GM10248 (cell line): ENCODE measurements at regions not wholly inside any gene's neighbourhood (a gene's known extent, or its start where the extent isn't known, plus 50 kb on each side); places are given as distances from the start of the nearest gene placed in this dataset.

ENCODE experiments used
- CTCF ChIA-PET: fragments of 300-600 bp; sonication (Branson Sonifier 250); formaldehyde crosslinking; extraction: SDS; loops from one replicate; lab custom pipeline; 2021; ENCODE audit warnings: antibody characterized with exemption; lab: Yijun Ruan, JAX
- POLR2A ChIA-PET: fragments of 350-650 bp; sonication (Branson Sonifier 250); formaldehyde crosslinking; extraction: SDS; loops from one replicate; lab custom pipeline; 2020; ENCODE audit warnings: antibody characterized with exemption; lab: Yijun Ruan, JAX
- DNase-seq: peaks from one replicate; pipeline ENCODE4 v3.0.0; 2012; ENCODE audit errors: extremely low spot score
- TF ChIP-seq, protein P1 (sequence below): IDR thresholded peaks from 2 replicates; pipeline ENCODE4 v1.5.1; 2012; ENCODE audit warnings: mild to moderate bottlenecking, low read depth; ENCODE audit errors: extremely low read depth, missing control alignments, control extremely low read depth

DNA sequence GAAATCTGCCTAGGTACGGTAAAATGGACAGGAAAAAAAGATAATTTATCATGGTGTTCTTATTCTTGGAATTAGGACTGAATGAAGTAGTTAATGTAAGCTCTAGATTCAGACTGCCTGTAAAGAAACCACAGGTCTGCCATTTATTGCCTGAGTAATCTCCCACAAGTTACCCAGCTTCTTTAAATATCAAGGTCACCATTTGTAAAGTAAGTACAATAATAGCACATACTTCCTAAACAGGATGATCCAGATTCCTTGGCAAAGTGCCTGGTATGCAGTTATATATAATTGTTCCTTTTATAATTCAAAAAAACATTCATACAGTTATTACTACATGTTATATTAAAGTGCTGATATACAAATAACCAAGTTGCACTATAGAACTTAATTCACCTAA is 368.6 kb downstream of the HNRNPD start:
- TF ChIP-seq, protein P1, sequence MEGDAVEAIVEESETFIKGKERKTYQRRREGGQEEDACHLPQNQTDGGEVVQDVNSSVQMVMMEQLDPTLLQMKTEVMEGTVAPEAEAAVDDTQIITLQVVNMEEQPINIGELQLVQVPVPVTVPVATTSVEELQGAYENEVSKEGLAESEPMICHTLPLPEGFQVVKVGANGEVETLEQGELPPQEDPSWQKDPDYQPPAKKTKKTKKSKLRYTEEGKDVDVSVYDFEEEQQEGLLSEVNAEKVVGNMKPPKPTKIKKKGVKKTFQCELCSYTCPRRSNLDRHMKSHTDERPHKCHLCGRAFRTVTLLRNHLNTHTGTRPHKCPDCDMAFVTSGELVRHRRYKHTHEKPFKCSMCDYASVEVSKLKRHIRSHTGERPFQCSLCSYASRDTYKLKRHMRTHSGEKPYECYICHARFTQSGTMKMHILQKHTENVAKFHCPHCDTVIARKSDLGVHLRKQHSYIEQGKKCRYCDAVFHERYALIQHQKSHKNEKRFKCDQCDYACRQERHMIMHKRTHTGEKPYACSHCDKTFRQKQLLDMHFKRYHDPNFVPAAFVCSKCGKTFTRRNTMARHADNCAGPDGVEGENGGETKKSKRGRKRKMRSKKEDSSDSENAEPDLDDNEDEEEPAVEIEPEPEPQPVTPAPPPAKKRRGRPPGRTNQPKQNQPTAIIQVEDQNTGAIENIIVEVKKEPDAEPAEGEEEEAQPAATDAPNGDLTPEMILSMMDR, result no peak
- POLR2A ChIA-PET, result no interaction called here
- CTCF ChIA-PET, result no interaction called here
- DNase-seq, result no peak

DNA sequence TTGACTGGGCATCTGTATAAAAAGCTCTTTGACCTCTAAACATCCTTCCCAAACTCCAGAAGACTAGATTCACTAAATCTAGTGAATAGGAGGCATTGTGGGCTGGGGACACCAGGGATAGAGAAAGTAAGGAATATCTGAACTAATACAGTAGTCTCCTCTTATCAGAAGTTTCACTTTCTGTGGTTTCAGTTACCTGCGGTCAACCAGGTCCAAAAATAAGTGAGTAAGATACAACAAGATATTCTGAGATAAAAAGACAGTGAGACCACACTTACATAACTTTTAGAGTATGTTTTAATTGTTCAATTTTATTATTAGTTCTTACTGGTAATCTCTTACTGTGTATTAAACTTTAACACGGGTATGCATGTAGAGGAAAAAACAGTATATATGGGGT is 376.5 kb downstream of the HNRNPD start:
- DNase-seq, result no peak
- ChIA-PET CTCF (no interaction called here), POLR2A (no interaction called here)
- TF ChIP-seq, protein P1, result no peak

DNA sequence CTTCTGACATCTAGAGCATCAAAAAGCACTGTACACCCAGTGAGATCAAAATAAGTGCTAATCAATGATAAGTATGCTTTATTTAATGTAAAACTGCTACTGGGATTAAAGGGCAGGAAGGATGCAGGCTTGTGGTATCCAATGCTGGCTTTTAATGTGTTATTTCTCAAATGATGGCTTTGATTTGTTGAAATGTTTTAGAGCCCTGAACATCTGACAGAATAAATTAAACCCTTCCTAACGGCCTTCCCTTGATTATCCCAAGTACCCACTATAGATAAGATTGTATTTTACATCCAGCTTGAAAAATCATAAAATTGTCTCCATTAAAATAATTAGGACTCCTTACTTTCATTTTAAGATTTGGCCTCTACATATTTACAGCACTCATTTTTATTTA is 382.9 kb downstream of the HNRNPD start:
- no peak for DNase-seq
- POLR2A ChIA-PET, result no interaction called here
- TF ChIP-seq, protein P1, result no peak
- CTCF ChIA-PET, result no interaction called here

DNA sequence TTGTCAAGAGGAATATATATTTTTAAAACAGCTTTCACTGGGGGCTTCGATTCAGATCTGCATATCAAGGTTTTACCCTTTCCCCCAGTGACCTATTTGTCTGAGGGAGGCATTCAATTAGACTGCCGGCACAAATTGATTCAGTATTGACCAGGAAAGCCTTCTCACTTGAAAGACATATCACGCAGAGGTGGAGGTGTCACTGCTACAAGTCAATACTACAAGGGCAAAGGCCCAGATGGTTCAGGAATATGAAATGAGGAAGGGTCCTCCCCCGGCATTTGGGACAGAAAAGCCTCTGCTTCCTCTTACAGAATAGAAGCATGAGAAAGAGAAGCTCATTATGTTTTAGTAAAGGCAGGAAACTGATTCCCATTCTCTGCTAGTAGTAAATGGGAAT is 383.6 kb downstream of the HNRNPD start:
- POLR2A ChIA-PET, result no interaction called here
- CTCF ChIA-PET, result interaction anchor here (1.3 kb wide), 1 partner anchor 9 kb away, joined by 4 read pairs; no protein-coding TSS in a partner anchor
- no peak for DNase-seq
- TF ChIP-seq, protein P1, result no peak

DNA sequence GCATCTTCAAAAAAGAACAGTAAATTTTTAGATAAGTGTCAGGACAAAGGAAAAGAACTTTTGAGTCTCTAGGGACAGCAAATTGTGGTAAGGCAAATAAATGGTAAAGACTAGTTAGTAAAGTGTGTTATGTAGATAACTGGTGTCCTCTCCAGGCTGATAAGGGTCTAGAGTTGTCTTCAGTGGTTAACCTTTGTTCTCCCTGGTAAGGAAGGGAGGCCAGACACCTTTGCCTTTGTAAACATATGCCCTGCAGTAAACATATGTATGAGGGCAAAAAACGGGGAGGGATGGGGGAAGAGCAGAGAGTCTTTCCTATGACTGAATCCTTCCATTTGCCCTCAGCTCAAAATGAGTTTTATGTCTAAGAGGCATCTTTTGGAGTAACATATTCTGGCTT is 384.6 kb downstream of the HNRNPD start:
- TF ChIP-seq, protein P1, result no peak
- ChIA-PET POLR2A (no interaction called here), CTCF (interaction anchor here (1.3 kb wide), 1 partner anchor 8 kb away, joined by 4 read pairs; no protein-coding TSS in a partner anchor)
- DNase-seq, result no peak

DNA sequence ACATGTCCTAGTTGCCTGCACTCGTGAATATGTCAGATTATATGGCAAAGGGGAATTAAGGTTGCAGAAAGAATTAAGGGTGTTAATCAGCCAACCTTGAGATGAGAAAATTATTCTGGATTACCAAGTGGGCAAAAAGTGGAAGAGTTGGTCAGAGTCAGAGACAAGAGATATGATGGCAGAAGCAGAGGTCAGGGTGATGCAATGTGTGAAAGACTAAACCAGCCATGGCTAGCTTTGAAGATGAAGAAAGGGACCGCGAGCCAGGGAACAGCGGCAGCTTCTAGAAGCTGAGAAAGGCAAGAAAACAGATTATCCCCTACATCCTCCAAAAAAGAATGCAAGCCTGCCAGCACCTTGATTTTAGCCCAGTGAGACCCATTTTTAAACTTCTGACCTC is 385.6 kb downstream of the HNRNPD start:
- TF ChIP-seq, protein P1, result no peak
- POLR2A ChIA-PET, result no interaction called here
- no peak for DNase-seq
- CTCF ChIA-PET, result no interaction called here
